Kidney epithelial cell (primary cell): ENCODE measurements at regions not wholly inside any gene's neighbourhood (a gene's known extent, or its start where the extent isn't known, plus 50 kb on each side); places are given as distances from the start of the nearest gene placed in this dataset.
A peak's percentile ranks its signal among the peaks of the same experiment; 100 is the strongest.

ENCODE experiments used
- DNase-seq: peaks from one replicate; pipeline ENCODE4 v3.0.0-alpha.2; 2010; ENCODE audit warnings: low read depth
- H3K27me3 ChIP-seq: 2 replicates; pipeline ENCODE4 v1.6.0; 2011; ENCODE audit warnings: low read length; ENCODE audit not compliant: control insufficient read depth, insufficient read depth
- H3K36me3 ChIP-seq: 2 replicates; pipeline ENCODE4 v1.5.1; 2011; ENCODE audit warnings: low read length; ENCODE audit not compliant: control insufficient read depth, insufficient read depth
- H3K4me3 ChIP-seq: 2 replicates; pipeline ENCODE4 v1.5.1; 2011; ENCODE audit warnings: low read depth, mild to moderate bottlenecking, control low read depth, low read length
- TF ChIP-seq, protein P1 (sequence below): IDR thresholded peaks from 2 replicates; pipeline ENCODE4 v1.5.1; 2011; ENCODE audit warnings: mild to moderate bottlenecking, moderate library complexity, low read length, control low read depth, inconsistent platforms; ENCODE audit not compliant: insufficient read depth, poor library complexity, severe bottlenecking

DNA sequence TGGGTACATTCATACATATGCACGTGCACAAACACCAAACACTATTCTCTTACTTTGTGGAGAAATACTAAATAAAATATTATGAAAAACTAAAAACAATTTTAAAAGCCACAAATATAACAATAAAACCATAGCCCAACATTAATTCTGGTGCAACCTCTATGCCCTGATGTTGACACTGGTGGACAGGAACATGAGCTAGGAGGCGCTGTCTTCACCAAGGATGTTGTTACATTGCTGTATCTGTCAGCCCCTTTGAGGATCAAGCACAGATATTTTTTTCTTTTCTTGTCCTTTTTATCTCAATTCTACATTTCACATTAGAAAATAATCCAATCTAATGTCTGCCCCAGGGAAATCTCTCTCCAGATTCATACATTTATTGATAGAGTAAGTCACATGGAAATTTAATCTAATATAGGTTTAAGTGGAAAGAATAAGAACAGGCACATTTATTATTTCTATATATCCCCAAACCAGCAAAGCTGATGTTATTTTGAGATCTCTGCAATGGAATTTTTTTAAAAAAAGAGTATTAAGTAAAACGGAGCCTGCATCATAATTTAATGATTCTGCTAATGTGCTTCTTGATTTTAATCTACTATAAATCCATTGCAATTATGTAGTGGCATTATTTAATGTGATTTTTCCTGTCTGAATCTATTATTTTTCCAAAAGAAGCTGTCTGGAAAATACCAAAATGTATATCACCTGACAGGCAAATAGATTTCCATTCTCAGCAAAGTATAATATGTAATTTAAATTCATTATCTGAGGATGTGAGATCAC is 716.5 kb downstream of the MTRR start:
- Histone ChIP-seq H3K27me3 (no peaks in the 10 kb centered on the region), H3K36me3 (no peaks in the 10 kb centered on the region), H3K4me3 (no peak overlapping the region)
- TF ChIP-seq, protein P1, sequence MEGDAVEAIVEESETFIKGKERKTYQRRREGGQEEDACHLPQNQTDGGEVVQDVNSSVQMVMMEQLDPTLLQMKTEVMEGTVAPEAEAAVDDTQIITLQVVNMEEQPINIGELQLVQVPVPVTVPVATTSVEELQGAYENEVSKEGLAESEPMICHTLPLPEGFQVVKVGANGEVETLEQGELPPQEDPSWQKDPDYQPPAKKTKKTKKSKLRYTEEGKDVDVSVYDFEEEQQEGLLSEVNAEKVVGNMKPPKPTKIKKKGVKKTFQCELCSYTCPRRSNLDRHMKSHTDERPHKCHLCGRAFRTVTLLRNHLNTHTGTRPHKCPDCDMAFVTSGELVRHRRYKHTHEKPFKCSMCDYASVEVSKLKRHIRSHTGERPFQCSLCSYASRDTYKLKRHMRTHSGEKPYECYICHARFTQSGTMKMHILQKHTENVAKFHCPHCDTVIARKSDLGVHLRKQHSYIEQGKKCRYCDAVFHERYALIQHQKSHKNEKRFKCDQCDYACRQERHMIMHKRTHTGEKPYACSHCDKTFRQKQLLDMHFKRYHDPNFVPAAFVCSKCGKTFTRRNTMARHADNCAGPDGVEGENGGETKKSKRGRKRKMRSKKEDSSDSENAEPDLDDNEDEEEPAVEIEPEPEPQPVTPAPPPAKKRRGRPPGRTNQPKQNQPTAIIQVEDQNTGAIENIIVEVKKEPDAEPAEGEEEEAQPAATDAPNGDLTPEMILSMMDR, result peak; percentile 13
- DNase-seq, result no peak

DNA sequence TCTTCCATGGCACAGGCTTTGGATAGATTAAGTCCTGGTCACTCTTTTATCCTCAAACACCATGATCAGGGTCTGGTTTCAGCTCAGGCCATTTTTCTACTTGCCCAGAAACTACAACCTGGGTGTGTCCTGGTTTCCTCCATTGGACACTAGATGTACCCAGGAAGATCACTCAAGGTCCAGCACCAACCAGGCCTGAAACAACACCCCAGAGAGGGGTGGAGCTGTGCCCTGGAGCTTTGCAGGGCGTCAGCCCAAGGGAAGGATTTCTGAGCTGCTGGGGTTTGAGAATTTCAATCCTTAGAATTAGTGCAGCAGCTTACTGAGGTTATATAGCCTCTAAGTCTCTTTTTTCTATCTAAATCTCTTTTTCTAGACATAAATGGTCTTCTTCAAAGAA is 722.0 kb downstream of the MTRR start:
- TF ChIP-seq, protein P1, result no peak
- no peak for DNase-seq

GRCh38 chr5:8598356-8598755 is 729.4 kb downstream of the MTRR start:
- Histone ChIP-seq H3K27me3 (no peaks in the 10 kb centered on the region), H3K4me3 (no peak overlapping the region), H3K36me3 (no peaks in the 10 kb centered on the region)
- no peak for DNase-seq
- TF ChIP-seq, protein P1, result no peak

More for the DNA sequence above, 722.0 kb downstream of the MTRR start:
- Histone ChIP-seq H3K4me3 (no peak overlapping the region), H3K27me3 (no peaks in the 10 kb centered on the region), H3K36me3 (no peaks in the 10 kb centered on the region)

- TF ChIP-seq, protein P1, result no peak
- Histone ChIP-seq H3K36me3 (no peaks in the 10 kb centered on the region), H3K27me3 (no peaks in the 10 kb centered on the region), H3K4me3 (no peak overlapping the region)
- DNase-seq, result no peak
Observed at GRCh38 chr5:8598996-8599395, 730.0 kb downstream of the MTRR start.

- no peak for DNase-seq
- no peak overlapping the region for H3K4me3 ChIP-seq
- TF ChIP-seq, protein P1, result no peak
- no peaks in the 10 kb centered on the region for H3K36me3 ChIP-seq
- no peaks in the 10 kb centered on the region for H3K27me3 ChIP-seq
Observed at GRCh38 chr5:8600843-8601242, 731.9 kb downstream of the MTRR start.

GRCh38 chr5:8601831-8602354 is 732.9 kb downstream of the MTRR start:
- H3K27me3 ChIP-seq, result no peaks in the 10 kb centered on the region
- TF ChIP-seq, protein P1, result no peak
- DNase-seq, result no peak
- H3K36me3 ChIP-seq, result no peaks in the 10 kb centered on the region
- no peak overlapping the region for H3K4me3 ChIP-seq
